Gastroesophageal sphincter (tissue), 4 donors: ENCODE measurements at regions not wholly inside any gene's neighbourhood (a gene's known extent, or its start where the extent isn't known, plus 50 kb on each side); places are given as distances from the start of the nearest gene placed in this dataset.

ENCODE experiments used
- ATAC-seq: fragments of 150-250 bp; one replicate; pipeline ENCODE4 v1.9.1; 2016; ENCODE audit warnings: mild to moderate bottlenecking, moderate library complexity
- H3K27ac ChIP-seq, 4 donors: fragments of 200-600 bp; sonication (generic) in 3 of 4; 1 replicate in 3 of 4; 2 replicates in 1 of 4; pipeline ENCODE4 v1.5.1; 2016 to 2019
- H3K27me3 ChIP-seq: fragments of 200-600 bp; sonication (generic); one replicate; pipeline ENCODE4 v1.5.1; 2019
- H3K36me3 ChIP-seq, 2 donors: fragments of 200-600 bp; sonication (generic); one replicate each; pipeline ENCODE4 v1.5.1; 2019; ENCODE audit warnings: control low read depth in 1 of 2
- H3K4me1 ChIP-seq, 3 donors: fragments of 200-600 bp; sonication (generic); 1 replicate in 2 of 3; 2 replicates in 1 of 3; pipeline ENCODE4 v1.5.1; 2016 to 2019; ENCODE audit warnings: control low read depth in 2 of 3
- H3K4me3 ChIP-seq, 2 donors: fragments of 200-600 bp; sonication (generic); one replicate each; pipeline ENCODE4 v1.5.1; 2019; ENCODE audit warnings: mild to moderate bottlenecking in 1 of 2, moderate library complexity in 1 of 2
- H3K9me3 ChIP-seq, 3 donors: fragments of 200-600 bp; sonication (generic); one replicate each; pipeline ENCODE4 v1.5.1; 2017 to 2019; ENCODE audit warnings: control low read depth in 2 of 3
- EP300 ChIP-seq: sonication (generic); formaldehyde crosslinking; IDR thresholded peaks from one replicate; pipeline ENCODE4 v1.6.1; 2017; ENCODE audit warnings: antibody characterized with exemption, mild to moderate bottlenecking
- POLR2A ChIP-seq, 2 donors: fragments of 450-650 bp; IDR thresholded peaks; one replicate each; pipeline ENCODE4 v1.6.1; 2017; ENCODE audit warnings: antibody characterized with exemption in 2 of 2, mild to moderate bottlenecking in 2 of 2, moderate library complexity in 1 of 2
- POLR2AphosphoS5 ChIP-seq: sonication (generic); formaldehyde crosslinking; IDR thresholded peaks from one replicate; pipeline ENCODE4 v1.6.1; 2017; ENCODE audit warnings: antibody characterized with exemption
- WGBS, 2 donors: methylation state at CpG; one replicate each; pipeline ENCODE4 v1.1.5; 2018; ENCODE audit warnings: low coverage in 1 of 2; 5-methylcytosine and 5-hydroxymethylcytosine counted together
- TF ChIP-seq, protein P1 (sequence below), 4 experiments: fragments of 200-600 bp in 2 of 4; fragments of 450-650 bp in 2 of 4; sonication (generic) in 1 of 4; IDR thresholded peaks; one replicate each; pipeline ENCODE4 v1.5.1; 2017 to 2019; ENCODE audit warnings: antibody characterized with exemption in 4 of 4, mild to moderate bottlenecking in 2 of 4, moderate library complexity in 2 of 4

DNA sequence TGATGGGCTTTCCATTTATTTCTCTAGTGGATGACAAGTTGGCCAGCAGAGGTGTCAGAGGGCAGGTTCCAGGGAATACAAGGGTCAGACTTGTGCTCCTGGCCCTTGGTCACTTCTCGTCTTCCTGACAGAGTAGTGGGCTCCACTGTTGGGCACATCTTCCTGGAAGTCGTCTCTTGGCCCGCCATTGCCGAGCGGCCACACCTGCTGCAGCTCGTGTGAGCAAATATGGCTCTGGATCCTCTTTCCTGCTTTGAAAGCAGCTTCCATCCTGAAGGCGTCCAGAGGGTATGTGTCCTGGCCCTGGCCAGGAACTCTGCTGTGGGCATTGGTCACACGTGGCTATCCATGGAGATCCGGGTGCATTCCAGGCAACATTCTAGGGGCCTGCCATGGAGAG lies 100.2 kb downstream of the SNRPN start:
- H3K27ac ChIP-seq: no peak overlapping the region
- 100% methylated on average over 1 of the region's 9 CpGs; no CpG with 5 or more reads in 1 of the 2 donors for WGBS, 2 donors
- no peaks in the 10 kb centered on the region for H3K4me1 ChIP-seq
- H3K9me3 ChIP-seq: peaks cover 0 to 100% (median 57%) of the 10 kb centered on the region in 3 donors
- TF ChIP-seq EP300 (no peak), POLR2A (IDR thresholded peaks at IDR 0.05) (no peak), POLR2AphosphoS5 (no peak)
- TF ChIP-seq, protein P1, sequence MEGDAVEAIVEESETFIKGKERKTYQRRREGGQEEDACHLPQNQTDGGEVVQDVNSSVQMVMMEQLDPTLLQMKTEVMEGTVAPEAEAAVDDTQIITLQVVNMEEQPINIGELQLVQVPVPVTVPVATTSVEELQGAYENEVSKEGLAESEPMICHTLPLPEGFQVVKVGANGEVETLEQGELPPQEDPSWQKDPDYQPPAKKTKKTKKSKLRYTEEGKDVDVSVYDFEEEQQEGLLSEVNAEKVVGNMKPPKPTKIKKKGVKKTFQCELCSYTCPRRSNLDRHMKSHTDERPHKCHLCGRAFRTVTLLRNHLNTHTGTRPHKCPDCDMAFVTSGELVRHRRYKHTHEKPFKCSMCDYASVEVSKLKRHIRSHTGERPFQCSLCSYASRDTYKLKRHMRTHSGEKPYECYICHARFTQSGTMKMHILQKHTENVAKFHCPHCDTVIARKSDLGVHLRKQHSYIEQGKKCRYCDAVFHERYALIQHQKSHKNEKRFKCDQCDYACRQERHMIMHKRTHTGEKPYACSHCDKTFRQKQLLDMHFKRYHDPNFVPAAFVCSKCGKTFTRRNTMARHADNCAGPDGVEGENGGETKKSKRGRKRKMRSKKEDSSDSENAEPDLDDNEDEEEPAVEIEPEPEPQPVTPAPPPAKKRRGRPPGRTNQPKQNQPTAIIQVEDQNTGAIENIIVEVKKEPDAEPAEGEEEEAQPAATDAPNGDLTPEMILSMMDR (IDR thresholded peaks at IDR 0.05): no peak
- H3K4me3 ChIP-seq: no peak overlapping the region
- no peaks in the 10 kb centered on the region for H3K27me3 ChIP-seq
- ATAC-seq: no peak
- peaks cover 0 to 100% of the 10 kb centered on the region in 2 donors for H3K36me3 ChIP-seq

DNA sequence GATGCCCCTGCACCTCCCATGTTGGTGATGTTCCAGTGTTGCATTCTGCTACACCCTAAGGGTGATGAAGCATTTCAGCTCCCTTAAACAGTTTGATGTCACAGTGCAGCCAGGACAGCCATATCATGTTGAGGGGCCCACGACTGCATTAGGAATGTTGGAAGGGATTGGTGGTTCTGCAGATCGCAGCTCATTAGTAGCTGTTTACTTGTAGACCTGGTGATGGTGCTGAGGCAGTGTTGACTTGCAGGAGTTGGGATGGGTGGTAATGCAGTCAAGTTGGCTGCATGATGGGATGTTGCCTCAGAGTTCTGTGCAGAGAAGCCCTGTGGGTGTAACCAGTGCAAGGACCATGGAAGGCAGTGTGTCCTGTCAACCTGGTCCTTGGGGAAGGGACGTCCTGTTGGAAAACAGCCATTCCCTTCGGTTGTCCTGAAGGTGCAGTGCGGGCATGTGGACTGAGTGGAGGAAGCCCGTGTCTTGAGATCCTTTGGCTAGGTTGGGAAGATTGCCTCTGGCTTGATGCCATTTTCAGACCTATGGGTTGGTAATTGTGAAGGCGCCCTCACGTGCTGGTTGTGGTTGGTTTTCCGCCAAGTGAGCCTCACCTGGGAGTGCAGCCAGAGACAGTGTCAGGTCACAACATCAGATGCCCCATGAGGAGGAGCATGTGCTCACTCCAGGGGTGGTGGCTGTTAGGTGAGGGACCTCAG lies 100.7 kb downstream of the SNRPN start:
- TF ChIP-seq, protein P1 (IDR thresholded peaks at IDR 0.05): no peak
- Histone ChIP-seq H3K27me3 (no peaks in the 10 kb centered on the region), H3K9me3 (peaks cover 0 to 100% (median 57%) of the 10 kb centered on the region in 3 donors), H3K4me3 (no peak overlapping the region), H3K36me3 (peaks cover 0 to 100% of the 10 kb centered on the region in 2 donors), H3K4me1 (no peaks in the 10 kb centered on the region), H3K27ac (no peak overlapping the region)
- ATAC-seq: no peak
- 86 to 100% methylated on average over 1 to 8 of the region's 9 CpGs for WGBS, 2 donors

DNA sequence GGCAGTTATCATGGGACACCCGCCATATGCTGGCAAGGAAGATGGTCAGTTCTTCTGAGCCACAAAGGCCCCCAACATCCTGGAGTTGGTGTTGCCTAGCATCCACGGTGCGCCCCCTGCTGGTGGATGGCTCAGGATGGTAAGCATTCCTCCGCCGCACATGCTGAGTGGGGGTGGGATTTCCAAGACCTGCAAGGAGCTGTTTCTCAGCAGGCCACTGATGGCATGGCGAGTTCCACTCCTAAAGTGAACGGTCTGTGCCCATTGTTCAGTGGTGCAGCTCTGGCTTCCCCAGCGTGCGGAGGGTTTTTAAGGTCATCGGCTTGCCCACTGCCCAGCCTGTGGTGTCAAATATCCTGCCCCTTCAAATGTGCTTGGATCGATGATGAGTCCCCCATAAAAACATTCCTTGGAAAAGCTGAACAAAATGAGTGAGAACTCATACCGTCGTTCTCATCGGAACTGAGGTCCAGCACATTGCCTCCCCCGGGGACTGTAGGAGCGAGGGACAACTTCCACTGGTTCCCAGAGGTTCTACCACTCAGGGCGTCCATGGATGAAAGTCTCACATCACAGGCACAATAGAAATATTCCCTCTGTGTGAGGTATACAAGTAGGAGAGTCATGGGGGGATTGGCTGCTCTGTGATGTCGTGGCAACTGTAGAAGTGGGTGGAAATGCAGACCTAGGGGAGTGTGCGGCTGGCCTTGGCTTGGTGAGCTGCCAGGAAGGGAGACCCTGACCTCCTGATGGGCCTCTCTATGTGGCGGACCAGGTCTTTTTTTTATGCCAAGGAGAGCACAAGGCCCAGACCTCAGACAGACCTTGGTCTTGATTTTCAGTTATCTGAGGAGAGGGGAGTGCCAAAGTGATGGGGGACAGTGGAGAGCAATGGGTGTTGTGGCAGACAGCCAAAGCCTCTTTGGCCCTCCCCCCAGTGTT lies 102.0 kb downstream of the SNRPN start:
- TF ChIP-seq POLR2A (IDR thresholded peaks at IDR 0.05) (no peak), POLR2AphosphoS5 (no peak), EP300 (no peak)
- TF ChIP-seq, protein P1 (IDR thresholded peaks at IDR 0.05): no peak
- WGBS, 2 donors: 100% methylated on average over 1 of the region's 20 CpGs; no CpG with 5 or more reads in 1 of the 2 donors
- no peaks in the 10 kb centered on the region for H3K27me3 ChIP-seq
- no peaks in the 10 kb centered on the region for H3K4me1 ChIP-seq
- H3K9me3 ChIP-seq: peaks cover 0 to 100% (median 53%) of the 10 kb centered on the region in 3 donors
- no peak overlapping the region for H3K4me3 ChIP-seq
- no peak for ATAC-seq
- H3K27ac ChIP-seq: no peak overlapping the region
- H3K36me3 ChIP-seq: peaks cover 0 to 100% of the 10 kb centered on the region in 2 donors

DNA sequence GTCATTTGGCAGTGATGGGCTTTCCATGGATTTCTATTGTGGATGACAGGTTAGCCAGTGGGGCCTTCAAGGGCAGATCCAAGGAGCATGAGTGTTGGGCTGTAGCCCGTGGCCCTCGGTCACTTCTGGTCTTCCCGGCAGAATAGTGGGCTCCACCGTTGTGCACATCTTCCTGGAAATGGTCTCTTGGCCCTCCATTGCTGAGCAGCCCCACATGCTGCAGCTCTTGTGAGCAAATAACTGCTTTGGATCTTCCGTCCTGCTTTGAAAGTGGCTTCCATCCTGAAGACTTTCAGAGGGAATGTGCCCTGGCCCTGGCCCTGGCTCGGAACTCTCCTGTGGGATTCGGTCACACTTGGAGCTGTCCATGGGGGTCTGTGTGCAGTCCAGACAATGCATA lies 102.8 kb downstream of the SNRPN start:
- no peak overlapping the region for H3K27ac ChIP-seq
- no peak for ATAC-seq
- no peaks in the 10 kb centered on the region for H3K4me1 ChIP-seq
- 100% methylated on average over 1 of the region's 7 CpGs; no CpG with 5 or more reads in 1 of the 2 donors for WGBS, 2 donors
- H3K9me3 ChIP-seq: peaks cover 0 to 100% (median 51%) of the 10 kb centered on the region in 3 donors
- no peak overlapping the region for H3K4me3 ChIP-seq
- peaks cover 0 to 100% of the 10 kb centered on the region in 2 donors for H3K36me3 ChIP-seq
- TF ChIP-seq POLR2A (IDR thresholded peaks at IDR 0.05) (no peak), EP300 (no peak), POLR2AphosphoS5 (no peak)
- TF ChIP-seq, protein P1 (IDR thresholded peaks at IDR 0.05): no peak
- H3K27me3 ChIP-seq: no peaks in the 10 kb centered on the region
